Esophagus muscularis mucosa (tissue), 3 donors: ENCODE measurements at regions not wholly inside any gene's neighbourhood (a gene's known extent, or its start where the extent isn't known, plus 50 kb on each side); places are given as distances from the start of the nearest gene placed in this dataset.
"Not testable (repeated sequence)": the region's sequence is repeated elsewhere in the genome, so short reads cannot be mapped to it uniquely, and the experiment has no call there.

Source experiments
- CTCF ChIP-seq, 3 experiments: fragments of 200-600 bp in 2 of 3; fragments of 450-650 bp in 1 of 3; sonication (generic) in 2 of 3; IDR thresholded peaks; one replicate each; pipeline ENCODE4 v1.5.1; 2017 to 2019; ENCODE audit warnings: antibody characterized with exemption in 3 of 3, mild to moderate bottlenecking in 2 of 3, moderate library complexity in 1 of 3
- EP300 ChIP-seq: sonication (generic); formaldehyde crosslinking; IDR thresholded peaks from one replicate; pipeline ENCODE4 v1.6.1; 2017; ENCODE audit warnings: antibody characterized with exemption

- not testable (repeated sequence) for TF ChIP-seq CTCF (IDR thresholded peaks at IDR 0.05); EP300
Measured at GRCh38 chr2:64896572-64896971, 92.6 kb upstream of the SLC1A4 start.
